ENCODE measurements at regions not wholly inside any gene's neighbourhood (a gene's known extent, or its start where the extent isn't known, plus 50 kb on each side); places are given as distances from the start of the nearest gene placed in this dataset.

DNA sequence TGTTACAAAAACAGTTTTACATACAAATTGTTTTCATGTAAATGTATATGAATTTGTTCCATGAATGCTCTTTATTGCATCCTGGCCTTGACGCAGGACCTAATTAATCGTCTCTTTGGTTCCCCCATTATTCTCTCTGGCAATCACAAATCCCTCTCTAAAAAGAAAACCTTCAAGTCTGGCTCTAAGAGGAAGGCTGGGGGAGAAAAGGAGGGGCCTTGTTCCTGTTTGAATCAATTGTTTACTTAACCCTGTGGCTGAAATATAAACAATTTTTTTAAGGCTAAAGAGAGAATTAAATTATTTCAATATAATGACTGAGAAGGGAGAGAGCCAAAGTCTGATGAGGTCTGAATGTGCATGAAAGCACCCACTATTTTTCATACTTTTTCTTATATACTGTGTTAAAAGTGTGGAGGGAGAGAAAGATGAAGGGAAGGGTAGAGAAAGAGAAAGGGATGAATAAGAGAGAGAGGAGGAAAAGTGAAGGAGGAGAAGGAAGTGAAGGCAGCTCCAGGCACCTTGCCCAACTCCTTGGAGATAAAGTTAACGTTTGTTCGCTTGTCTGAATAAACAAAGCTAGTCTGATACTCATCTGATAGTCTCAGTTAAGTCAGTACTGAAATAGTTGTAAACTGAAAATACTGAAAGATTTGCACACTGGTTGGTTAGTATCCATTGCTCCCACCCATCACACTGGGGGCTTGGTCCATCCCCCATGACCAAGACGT is 116.4 kb upstream of the SPDL1 start:
- TF ChIP-seq CTCF (IDR thresholded peaks at IDR 0.05) (no peak), POLR2A (IDR thresholded peaks at IDR 0.05) (no peak), POLR2AphosphoS5 (IDR thresholded peaks at IDR 0.05) (no peak), EP300 (IDR thresholded peaks at IDR 0.05) (no peak)
